T-helper 2 cell (primary cell): ENCODE measurements at regions not wholly inside any gene's neighbourhood (a gene's known extent, or its start where the extent isn't known, plus 50 kb on each side); places are given as distances from the start of the nearest gene placed in this dataset.
"Not testable (repeated sequence)": the region's sequence is repeated elsewhere in the genome, so short reads cannot be mapped to it uniquely, and the experiment has no call there.

Experiments used
- DNase-seq, 5 experiments: peaks; one replicate each; pipeline versions ENCODE4 v3.0.0 to v3.0.0-alpha.2; 2012 to 2022

GRCh38 chr9:90174346-90174745 is 468.3 kb downstream of the DIRAS2 start:
- not testable (repeated sequence) for DNase-seq

- no peak for DNase-seq
These were observed 467.4 kb downstream of the DIRAS2 start for GRCh38 chr9:90175257-90175656.

- no peak for DNase-seq
These were observed 466.8 kb downstream of the DIRAS2 start for GRCh38 chr9:90175865-90176264.

- no peak for DNase-seq
These were observed 465.7 kb downstream of the DIRAS2 start for GRCh38 chr9:90176901-90177300.

- DNase-seq = no peak
These were observed 462.2 kb downstream of the DIRAS2 start for GRCh38 chr9:90180381-90180780.

GRCh38 chr9:90188656-90189055 is 454.0 kb downstream of the DIRAS2 start:
- DNase-seq = peak in 1 of 5 experiments; percentile 70

- no peak for DNase-seq
These were observed 453.3 kb downstream of the DIRAS2 start for GRCh38 chr9:90189306-90189705.

GRCh38 chr9:90192465-90192864 is 450.2 kb downstream of the DIRAS2 start:
- peak in 3 of 5 experiments; percentile 3 to 81 (median 36) for DNase-seq

- no peak for DNase-seq
These were observed 443.7 kb downstream of the DIRAS2 start for GRCh38 chr9:90198956-90199355.

- DNase-seq = no peak
These were observed 440.9 kb downstream of the DIRAS2 start for GRCh38 chr9:90201766-90202165.

- DNase-seq = no peak
These were observed 438.3 kb downstream of the DIRAS2 start for GRCh38 chr9:90204128-90204831.

GRCh38 chr9:90213045-90213444 is 429.6 kb downstream of the DIRAS2 start:
- not testable (repeated sequence) for DNase-seq

GRCh38 chr9:90219548-90220118 is 423.0 kb downstream of the DIRAS2 start:
- DNase-seq = peak in 1 of 5 experiments; percentile 19

GRCh38 chr9:90221899-90222298 is 420.7 kb downstream of the DIRAS2 start:
- DNase-seq = not testable (repeated sequence)

- peak in 4 of 5 experiments; percentile 1 to 50 (median 41) for DNase-seq
These were observed 415.7 kb downstream of the DIRAS2 start for GRCh38 chr9:90226839-90227338.

GRCh38 chr9:90233081-90233480 is 409.5 kb downstream of the DIRAS2 start:
- DNase-seq = not testable (repeated sequence)

- no peak for DNase-seq
These were observed 402.1 kb downstream of the DIRAS2 start for GRCh38 chr9:90240541-90240940.

- DNase-seq = no peak
These were observed 397.0 kb downstream of the DIRAS2 start for GRCh38 chr9:90245661-90246060.

GRCh38 chr9:90249094-90249493 is 393.5 kb downstream of the DIRAS2 start:
- DNase-seq = no peak

- no peak for DNase-seq
These were observed 391.3 kb downstream of the DIRAS2 start for GRCh38 chr9:90251316-90251715.

GRCh38 chr9:90256345-90256744 is 386.3 kb downstream of the DIRAS2 start:
- DNase-seq = no peak

GRCh38 chr9:90259311-90260246 is 383.0 kb downstream of the DIRAS2 start:
- no peak for DNase-seq

GRCh38 chr9:90261698-90262097 is 380.9 kb downstream of the DIRAS2 start:
- DNase-seq = no peak
